ENCODE measurements at regions not wholly inside any gene's neighbourhood (a gene's known extent, or its start where the extent isn't known, plus 50 kb on each side); places are given as distances from the start of the nearest gene placed in this dataset.

- no peak for TF ChIP-seq CTCF (IDR thresholded peaks at IDR 0.05)
- Histone ChIP-seq H3K36me3 (ENCODE audit: low read depth) (no peaks in the 10 kb centered on the region), H3K9me3 (no peaks in the 10 kb centered on the region), H3K4me3 (no peak overlapping the region), H3K4me1 (ENCODE audit: low read depth) (no peaks in the 10 kb centered on the region)
- DNase-seq = no peak
- intact Hi-C loops (cut with DNase I, micrococcal nuclease) = no loop called here
- no peak for ATAC-seq
Observed at GRCh38 chr6:30801950-30802349, 57.6 kb upstream of the IER3 start.

GRCh38 chr6:30800871-30801270 is 56.5 kb upstream of the IER3 start:
- no peak overlapping the region for H3K4me3 ChIP-seq
- no peak for TF ChIP-seq CTCF (IDR thresholded peaks at IDR 0.05)
- no peaks in the 10 kb centered on the region for H3K9me3 ChIP-seq
- H3K4me1 ChIP-seq (ENCODE audit: low read depth) = no peaks in the 10 kb centered on the region
- ATAC-seq = no peak
- H3K36me3 ChIP-seq (ENCODE audit: low read depth) = no peaks in the 10 kb centered on the region
- no peak for DNase-seq
- intact Hi-C loops (cut with DNase I, micrococcal nuclease) = no loop called here

GRCh38 chr6:30799210-30799609 is 54.9 kb upstream of the IER3 start:
- Histone ChIP-seq H3K4me1 (ENCODE audit: low read depth) (no peaks in the 10 kb centered on the region), H3K36me3 (ENCODE audit: low read depth) (no peaks in the 10 kb centered on the region), H3K4me3 (no peak overlapping the region), H3K9me3 (no peaks in the 10 kb centered on the region)
- peak; percentile 61 for ATAC-seq
- DNase-seq = no peak
- no peak for TF ChIP-seq CTCF (IDR thresholded peaks at IDR 0.05)
- intact Hi-C loops (cut with DNase I, micrococcal nuclease) = no loop called here

GRCh38 chr6:30798494-30798893 is 54.1 kb upstream of the IER3 start:
- no peaks in the 10 kb centered on the region for H3K9me3 ChIP-seq
- intact Hi-C loops (cut with DNase I, micrococcal nuclease) = no loop called here
- no peak for ATAC-seq
- no peak overlapping the region for H3K4me3 ChIP-seq
- DNase-seq = no peak
- H3K4me1 ChIP-seq (ENCODE audit: low read depth) = no peaks in the 10 kb centered on the region
- no peaks in the 10 kb centered on the region for H3K36me3 ChIP-seq (ENCODE audit: low read depth)
- no peak for TF ChIP-seq CTCF (IDR thresholded peaks at IDR 0.05)

- ATAC-seq = no peak
Observed at GRCh38 chr6:30795549-30796293, 51.4 kb upstream of the IER3 start.

More at GRCh38 chr6:30795549-30796293, 51.4 kb upstream of the IER3 start:
- Histone ChIP-seq H3K36me3 (ENCODE audit: low read depth) (no peaks in the 10 kb centered on the region), H3K9me3 (no peaks in the 10 kb centered on the region), H3K4me3 (no peak overlapping the region), H3K4me1 (ENCODE audit: low read depth) (no peaks in the 10 kb centered on the region)
- intact Hi-C loops (cut with DNase I, micrococcal nuclease) = no loop called here
- no peak for DNase-seq
- TF ChIP-seq CTCF (IDR thresholded peaks at IDR 0.05) = no peak

Measured in mucosa of descending colon (tissue), 3 donors.